ENCODE measurements at regions not wholly inside any gene's neighbourhood (a gene's known extent, or its start where the extent isn't known, plus 50 kb on each side); places are given as distances from the start of the nearest gene placed in this dataset.

GRCh38 chr9:105069696-105070095 lies 141.7 kb upstream of the ABCA1 start:
- TF ChIP-seq CTCF (IDR thresholded peaks at IDR 0.05 in 8 of 11, conservative IDR thresholded peaks at IDR 0.05 in 3 of 11), result no peak
- TF ChIP-seq POLR2AphosphoS5 (IDR thresholded peaks at IDR 0.05), result no peak
- TF ChIP-seq POLR2A (IDR thresholded peaks at IDR 0.05), result no peak
